HepG2 (cell line): ENCODE measurements at regions not wholly inside any gene's neighbourhood (a gene's known extent, or its start where the extent isn't known, plus 50 kb on each side); places are given as distances from the start of the nearest gene placed in this dataset.

Source experiments
- KDM5A ChIP-seq: fragments of 200-600 bp; sonication (generic); IDR thresholded peaks from 2 replicates; pipeline ENCODE4 v1.7.0; 2018; ENCODE audit warnings: antibody characterized with exemption, mild to moderate bottlenecking, low read length, borderline replicate concordance
- SIN3A ChIP-seq: IDR thresholded peaks from 2 replicates; pipeline ENCODE4 v1.6.1; 2011; ENCODE audit warnings: low read depth, mild to moderate bottlenecking, control low read depth, low read length, borderline replicate concordance
- ZBTB8A ChIP-seq: sonication (generic); formaldehyde crosslinking; IDR thresholded peaks from 2 replicates; pipeline ENCODE4 v1.4.0; 2020; ENCODE audit warnings: mild to moderate bottlenecking, low read depth, missing genetic modification reagents, borderline replicate concordance
- ZNF333 ChIP-seq: sonication (generic); formaldehyde crosslinking; IDR thresholded peaks from 2 replicates; pipeline ENCODE4 v1.4.0; 2020; ENCODE audit warnings: mild to moderate bottlenecking, missing genetic modification reagents, borderline replicate concordance

- TF ChIP-seq ZNF333 (CRISPR knock-in tag) (no peak), SIN3A (no peak), ZBTB8A (CRISPR knock-in tag) (no peak), KDM5A (no peak)
Measured at GRCh38 chr16:76926595-76926994, 264.4 kb upstream of the MON1B start.
